ENCODE measurements at regions not wholly inside any gene's neighbourhood (a gene's known extent, or its start where the extent isn't known, plus 50 kb on each side); places are given as distances from the start of the nearest gene placed in this dataset.

GRCh38 chr15:70336425-70337009 lies 238.8 kb upstream of the TLE3 start:
- intact Hi-C loops (cut with DNase I): no loop called here
- no peaks in the 10 kb centered on the region for H3K27me3 ChIP-seq
- H3K4me3 ChIP-seq: no peak overlapping the region
- no peak overlapping the region for H3K27ac ChIP-seq
- H3K36me3 ChIP-seq: no peaks in the 10 kb centered on the region
- no peaks in the 10 kb centered on the region for H3K9me3 ChIP-seq
- TF ChIP-seq POLR2A (IDR thresholded peaks at IDR 0.05): no peak
- TF ChIP-seq CTCF (IDR thresholded peaks at IDR 0.05): no peak
- no peak for TF ChIP-seq POLR2AphosphoS5 (IDR thresholded peaks at IDR 0.05; ENCODE audit: insufficient read depth in 1 of 2, low read depth in 1 of 2)
- peak in 1 of 2 donors; percentile 52 for DNase-seq (ENCODE audit: extremely low spot score in 2 of 2)
- peaks cover 13% of the 10 kb centered on the region for H3K4me1 ChIP-seq

- DNase-seq (ENCODE audit: extremely low spot score in 2 of 2): no peak
- TF ChIP-seq POLR2A (IDR thresholded peaks at IDR 0.05): no peak
- intact Hi-C loops (cut with DNase I): no loop called here
Observed at GRCh38 chr15:70334286-70334685, 236.6 kb upstream of the TLE3 start.

GRCh38 chr15:70329179-70329578 lies 231.5 kb upstream of the TLE3 start:
- Histone ChIP-seq H3K36me3 (no peaks in the 10 kb centered on the region), H3K9me3 (no peaks in the 10 kb centered on the region), H3K4me3 (no peak overlapping the region), H3K27me3 (no peaks in the 10 kb centered on the region), H3K4me1 (peaks cover 33% of the 10 kb centered on the region), H3K27ac (peak overlapping the region; percentile 40)
- peak; percentile 12 to 76 for DNase-seq (ENCODE audit: extremely low spot score in 2 of 2)
- intact Hi-C loops (cut with DNase I): loop anchor here (5.0 to 10.0 kb wide), 3 partner anchors 146 to 582 kb away; partner anchors contain the start of gene TLE3
- TF ChIP-seq POLR2A (IDR thresholded peaks at IDR 0.05): no peak
- no peak for TF ChIP-seq CTCF (IDR thresholded peaks at IDR 0.05)
- TF ChIP-seq POLR2AphosphoS5 (IDR thresholded peaks at IDR 0.05; ENCODE audit: insufficient read depth in 1 of 2, low read depth in 1 of 2): no peak

More at GRCh38 chr15:70334286-70334685, 236.6 kb upstream of the TLE3 start:
- H3K36me3 ChIP-seq: no peaks in the 10 kb centered on the region
- no peaks in the 10 kb centered on the region for H3K27me3 ChIP-seq
- H3K27ac ChIP-seq: no peak overlapping the region
- H3K4me3 ChIP-seq: no peak overlapping the region
- no peaks in the 10 kb centered on the region for H3K9me3 ChIP-seq
- H3K4me1 ChIP-seq: peaks cover 3% of the 10 kb centered on the region

GRCh38 chr15:70328679-70329115 lies 231.0 kb upstream of the TLE3 start:
- no peaks in the 10 kb centered on the region for H3K36me3 ChIP-seq
- H3K4me3 ChIP-seq: no peak overlapping the region
- peak in 1 of 2 donors; percentile 64 for DNase-seq (ENCODE audit: extremely low spot score in 2 of 2)
- H3K4me1 ChIP-seq: peaks cover 38% of the 10 kb centered on the region
- no peaks in the 10 kb centered on the region for H3K9me3 ChIP-seq
- TF ChIP-seq POLR2AphosphoS5 (IDR thresholded peaks at IDR 0.05; ENCODE audit: insufficient read depth in 1 of 2, low read depth in 1 of 2) (no peak), POLR2A (IDR thresholded peaks at IDR 0.05) (no peak), CTCF (IDR thresholded peaks at IDR 0.05) (no peak)
- intact Hi-C loops (cut with DNase I): loop anchor here (5.0 to 10.0 kb wide), 3 partner anchors 146 to 581 kb away; partner anchors contain the start of gene TLE3
- H3K27me3 ChIP-seq: no peaks in the 10 kb centered on the region
- peak overlapping the region; percentile 40 for H3K27ac ChIP-seq

- intact Hi-C loops (cut with DNase I): loop anchor here (5.0 to 10.0 kb wide), 3 partner anchors 147 to 581 kb away; partner anchors contain the start of gene TLE3
- Histone ChIP-seq H3K36me3 (no peaks in the 10 kb centered on the region), H3K9me3 (no peaks in the 10 kb centered on the region), H3K4me3 (no peak overlapping the region), H3K27me3 (no peaks in the 10 kb centered on the region), H3K4me1 (peaks cover 44% of the 10 kb centered on the region), H3K27ac (peak overlapping the region; percentile 39)
- DNase-seq (ENCODE audit: extremely low spot score in 2 of 2): peak in 1 of 2 donors; percentile 81
- TF ChIP-seq POLR2AphosphoS5 (IDR thresholded peaks at IDR 0.05; ENCODE audit: insufficient read depth in 1 of 2, low read depth in 1 of 2): peak in 1 of 2 donors; percentile 33
- no peak for TF ChIP-seq POLR2A (IDR thresholded peaks at IDR 0.05)
Observed at GRCh38 chr15:70327856-70328678, 230.3 kb upstream of the TLE3 start.
